HEK293 (cell line): ENCODE measurements at regions not wholly inside any gene's neighbourhood (a gene's known extent, or its start where the extent isn't known, plus 50 kb on each side); places are given as distances from the start of the nearest gene placed in this dataset.

Experiments used
- CTCF ChIP-seq: fragments of 450-650 bp; formaldehyde crosslinking; IDR thresholded peaks from 2 replicates; pipeline ENCODE4 v1.5.1; 2016; ENCODE audit warnings: missing biosample characterization, missing genetic modification characterization
- GFI1B ChIP-seq: fragments of 450-650 bp; formaldehyde crosslinking; IDR thresholded peaks from 2 replicates; pipeline ENCODE4 v1.5.1; 2016; ENCODE audit warnings: missing biosample characterization, missing genetic modification characterization
- KLF16 ChIP-seq: fragments of 450-650 bp; formaldehyde crosslinking; IDR thresholded peaks from 2 replicates; pipeline ENCODE4 v1.5.1; 2017; ENCODE audit warnings: missing biosample characterization, missing genetic modification characterization
- ZNF518A ChIP-seq: fragments of 450-650 bp; formaldehyde crosslinking; conservative IDR thresholded peaks from 2 replicates; pipeline ENCODE4 v1.5.1; 2016; ENCODE audit warnings: low read depth, missing biosample characterization, missing genetic modification characterization

GRCh38 chr5:88984040-88984439, 101.1 kb upstream of the MEF2C start:
- TF ChIP-seq GFI1B (tag by site-specific recombination) (no peak), ZNF518A (no peak), CTCF (tag by site-specific recombination) (no peak), KLF16 (tag by site-specific recombination) (no peak)
